T-helper 2 cell treated with Interferon-gamma antibody and Interleukin-4, amounts not matched to agents 5 μg/mL and 100 μg/mL, for 36 hours (primary cell): ENCODE measurements at regions not wholly inside any gene's neighbourhood (a gene's known extent, or its start where the extent isn't known, plus 50 kb on each side); places are given as distances from the start of the nearest gene placed in this dataset.

ENCODE experiments used
- DNase-seq: peaks from one replicate; pipeline ENCODE4 v3.0.0; 2021; ENCODE audit warnings: low spot score
- H3K27ac Mint-ChIP-seq: one replicate; pipeline ENCODE4 v1.8.0; 2021; ENCODE audit warnings: mild to moderate bottlenecking, mixed read lengths
- H3K27me3 Mint-ChIP-seq: one replicate; pipeline ENCODE4 v1.8.0; 2021; ENCODE audit warnings: low read depth, mixed read lengths
- H3K36me3 Mint-ChIP-seq: one replicate; pipeline ENCODE4 v1.8.0; 2021; ENCODE audit warnings: low read depth, mixed read lengths
- H3K4me1 Mint-ChIP-seq: one replicate; pipeline ENCODE4 v1.8.0; 2021; ENCODE audit warnings: low read depth, mixed read lengths
- H3K4me3 Mint-ChIP-seq: one replicate; pipeline ENCODE4 v1.8.0; 2022; ENCODE audit warnings: mild to moderate bottlenecking, moderate library complexity, mixed read lengths
- H3K9me3 Mint-ChIP-seq: one replicate; pipeline ENCODE4 v1.8.0; 2021; ENCODE audit warnings: mixed read lengths

GRCh38 chr6:9646342-9647070 is 768.4 kb downstream of the TFAP2A start:
- Mint-ChIP-seq H3K9me3 (no peaks in the 10 kb centered on the region), H3K27ac (no peak overlapping the region), H3K4me1 (no peaks in the 10 kb centered on the region), H3K4me3 (no peak overlapping the region), H3K27me3 (no peaks in the 10 kb centered on the region), H3K36me3 (no peaks in the 10 kb centered on the region)
- no peak for DNase-seq

GRCh38 chr6:9638861-9639260 is 776.0 kb downstream of the TFAP2A start:
- H3K9me3 Mint-ChIP-seq: no peaks in the 10 kb centered on the region

GRCh38 chr6:9634776-9635175 is 780.1 kb downstream of the TFAP2A start:
- Mint-ChIP-seq H3K9me3 (peaks cover 11% of the 10 kb centered on the region), H3K4me1 (no peaks in the 10 kb centered on the region), H3K36me3 (no peaks in the 10 kb centered on the region), H3K27me3 (no peaks in the 10 kb centered on the region), H3K4me3 (no peak overlapping the region), H3K27ac (no peak overlapping the region)
- no peak for DNase-seq

More at GRCh38 chr6:9638861-9639260, 776.0 kb downstream of the TFAP2A start:
- Mint-ChIP-seq H3K4me3 (no peak overlapping the region), H3K27ac (no peak overlapping the region), H3K27me3 (no peaks in the 10 kb centered on the region), H3K4me1 (no peaks in the 10 kb centered on the region), H3K36me3 (no peaks in the 10 kb centered on the region)
- DNase-seq: no peak

- Mint-ChIP-seq H3K36me3 (no peaks in the 10 kb centered on the region), H3K9me3 (peaks cover 25% of the 10 kb centered on the region), H3K27me3 (no peaks in the 10 kb centered on the region), H3K4me1 (no peaks in the 10 kb centered on the region), H3K27ac (no peak overlapping the region), H3K4me3 (no peak overlapping the region)
- DNase-seq: no peak
These were observed 782.8 kb downstream of the TFAP2A start for GRCh38 chr6:9632026-9632425.

- H3K4me3 Mint-ChIP-seq: no peak overlapping the region
- peaks cover 34% of the 10 kb centered on the region for H3K9me3 Mint-ChIP-seq
- H3K36me3 Mint-ChIP-seq: no peaks in the 10 kb centered on the region
- H3K27me3 Mint-ChIP-seq: no peaks in the 10 kb centered on the region
- no peak for DNase-seq
- H3K27ac Mint-ChIP-seq: no peak overlapping the region
- no peaks in the 10 kb centered on the region for H3K4me1 Mint-ChIP-seq
These were observed 786.1 kb downstream of the TFAP2A start for GRCh38 chr6:9628819-9629218.

GRCh38 chr6:9627916-9628315 is 787.0 kb downstream of the TFAP2A start:
- no peaks in the 10 kb centered on the region for H3K4me1 Mint-ChIP-seq
- H3K36me3 Mint-ChIP-seq: no peaks in the 10 kb centered on the region
- DNase-seq: no peak
- H3K4me3 Mint-ChIP-seq: no peak overlapping the region
- no peaks in the 10 kb centered on the region for H3K27me3 Mint-ChIP-seq
- no peak overlapping the region for H3K27ac Mint-ChIP-seq
- peaks cover 37% of the 10 kb centered on the region for H3K9me3 Mint-ChIP-seq

- Mint-ChIP-seq H3K27me3 (no peaks in the 10 kb centered on the region), H3K9me3 (peaks cover 33% of the 10 kb centered on the region), H3K27ac (no peak overlapping the region), H3K4me3 (no peak overlapping the region), H3K36me3 (no peaks in the 10 kb centered on the region), H3K4me1 (no peaks in the 10 kb centered on the region)
- DNase-seq: no peak
These were observed 790.9 kb downstream of the TFAP2A start for GRCh38 chr6:9623985-9624384.

- no peaks in the 10 kb centered on the region for H3K36me3 Mint-ChIP-seq
- no peaks in the 10 kb centered on the region for H3K27me3 Mint-ChIP-seq
- H3K4me3 Mint-ChIP-seq: no peak overlapping the region
- no peak overlapping the region for H3K27ac Mint-ChIP-seq
- H3K4me1 Mint-ChIP-seq: no peaks in the 10 kb centered on the region
- DNase-seq: no peak
- peaks cover 29% of the 10 kb centered on the region for H3K9me3 Mint-ChIP-seq
These were observed 791.5 kb downstream of the TFAP2A start for GRCh38 chr6:9623228-9623832.

- DNase-seq: no peak
- no peaks in the 10 kb centered on the region for H3K27me3 Mint-ChIP-seq
- no peak overlapping the region for H3K4me3 Mint-ChIP-seq
- H3K27ac Mint-ChIP-seq: no peak overlapping the region
- H3K4me1 Mint-ChIP-seq: no peaks in the 10 kb centered on the region
- no peaks in the 10 kb centered on the region for H3K36me3 Mint-ChIP-seq
- H3K9me3 Mint-ChIP-seq: peaks cover 16% of the 10 kb centered on the region
These were observed 793.6 kb downstream of the TFAP2A start for GRCh38 chr6:9621276-9621675.

GRCh38 chr6:9620687-9621086 is 794.2 kb downstream of the TFAP2A start:
- DNase-seq: no peak
- Mint-ChIP-seq H3K4me1 (no peaks in the 10 kb centered on the region), H3K27me3 (no peaks in the 10 kb centered on the region), H3K36me3 (no peaks in the 10 kb centered on the region), H3K9me3 (peaks cover 15% of the 10 kb centered on the region), H3K4me3 (no peak overlapping the region), H3K27ac (no peak overlapping the region)

GRCh38 chr6:9620263-9620662 is 794.6 kb downstream of the TFAP2A start:
- Mint-ChIP-seq H3K27me3 (no peaks in the 10 kb centered on the region), H3K36me3 (no peaks in the 10 kb centered on the region), H3K4me3 (no peak overlapping the region), H3K9me3 (peaks cover 15% of the 10 kb centered on the region), H3K4me1 (no peaks in the 10 kb centered on the region), H3K27ac (no peak overlapping the region)
- DNase-seq: no peak

GRCh38 chr6:9614778-9615177 is 800.1 kb downstream of the TFAP2A start:
- no peaks in the 10 kb centered on the region for H3K36me3 Mint-ChIP-seq
- H3K9me3 Mint-ChIP-seq: no peaks in the 10 kb centered on the region
- no peaks in the 10 kb centered on the region for H3K27me3 Mint-ChIP-seq
- DNase-seq: no peak
- H3K4me3 Mint-ChIP-seq: no peak overlapping the region
- H3K4me1 Mint-ChIP-seq: no peaks in the 10 kb centered on the region
- H3K27ac Mint-ChIP-seq: no peak overlapping the region

GRCh38 chr6:9612489-9612888 is 802.4 kb downstream of the TFAP2A start:
- H3K9me3 Mint-ChIP-seq: no peaks in the 10 kb centered on the region
- H3K27me3 Mint-ChIP-seq: no peaks in the 10 kb centered on the region
- H3K27ac Mint-ChIP-seq: no peak overlapping the region
- no peaks in the 10 kb centered on the region for H3K36me3 Mint-ChIP-seq
- no peak for DNase-seq
- no peaks in the 10 kb centered on the region for H3K4me1 Mint-ChIP-seq
- H3K4me3 Mint-ChIP-seq: no peak overlapping the region

- H3K27ac Mint-ChIP-seq: no peak overlapping the region
- H3K27me3 Mint-ChIP-seq: no peaks in the 10 kb centered on the region
- H3K4me3 Mint-ChIP-seq: no peak overlapping the region
- DNase-seq: no peak
- H3K4me1 Mint-ChIP-seq: no peaks in the 10 kb centered on the region
- no peaks in the 10 kb centered on the region for H3K36me3 Mint-ChIP-seq
- no peaks in the 10 kb centered on the region for H3K9me3 Mint-ChIP-seq
These were observed 804.1 kb downstream of the TFAP2A start for GRCh38 chr6:9610620-9611415.
